ENCODE measurements at regions not wholly inside any gene's neighbourhood (a gene's known extent, or its start where the extent isn't known, plus 50 kb on each side); places are given as distances from the start of the nearest gene placed in this dataset.

DNA sequence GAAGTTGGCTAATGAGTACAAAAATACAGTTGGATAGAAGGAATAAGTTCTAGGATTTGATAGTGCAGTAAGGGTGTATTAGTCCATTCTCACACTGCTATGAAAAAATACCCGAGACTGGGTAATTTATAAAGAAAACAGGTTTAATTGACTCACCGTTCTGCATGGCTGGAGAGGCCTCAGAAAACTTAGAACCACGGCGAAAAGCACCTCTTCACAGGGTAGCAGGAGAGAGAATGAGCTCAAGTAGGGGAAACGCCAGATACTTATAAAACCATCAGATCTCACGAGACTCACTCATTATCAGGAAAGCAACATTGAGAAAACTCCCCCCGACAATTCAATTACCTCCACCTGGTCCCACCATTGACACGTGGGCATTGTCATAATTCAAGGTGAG is 483.3 kb downstream of the TUSC7 start:
- Histone ChIP-seq H3K9me3 (ENCODE audit: low read depth) (no peaks in the 10 kb centered on the region), H2AFZ (no peak overlapping the region), H4K20me1 (ENCODE audit: insufficient read depth) (no peaks in the 10 kb centered on the region), H3K36me3 (ENCODE audit: low read depth) (no peaks in the 10 kb centered on the region), H3K27ac (no peak overlapping the region), H3K9me2 (ENCODE audit: insufficient read depth) (no peaks in the 10 kb centered on the region), H3K79me2 (ENCODE audit: insufficient read depth) (no peaks in the 10 kb centered on the region), H3K4me2 (ENCODE audit: unreplicated experiment) (no peak overlapping the region), H3F3A (ENCODE audit: insufficient read depth) (no peaks in the 10 kb centered on the region), H3K27me3 (replicated peaks; ENCODE audit: insufficient read depth) (no peaks in the 10 kb centered on the region), H3K9ac (no peak overlapping the region), H3K4me3 (no peak overlapping the region), H3K4me1 (ENCODE audit: insufficient read depth) (no peaks in the 10 kb centered on the region)
- in situ Hi-C loops (cut with MboI) = no loop called here
- 68 to 74% methylated on average over 8 of the region's 8 CpGs for WGBS, 2 experiments (ENCODE audit: low coverage in 1 of 2, low lambda C conversion rate in 2 of 2, missing lambda C conversion rate in 2 of 2)
- TF ChIP-seq EZH2 (IDR thresholded peaks at IDR 0.05; ENCODE audit: insufficient read depth, poor library complexity, severe bottlenecking) (no peak), EZH2phosphoT487 (IDR thresholded peaks at IDR 0.05; ENCODE audit: insufficient read depth, low read depth) (no peak)
- DNase-seq = no peak

DNA sequence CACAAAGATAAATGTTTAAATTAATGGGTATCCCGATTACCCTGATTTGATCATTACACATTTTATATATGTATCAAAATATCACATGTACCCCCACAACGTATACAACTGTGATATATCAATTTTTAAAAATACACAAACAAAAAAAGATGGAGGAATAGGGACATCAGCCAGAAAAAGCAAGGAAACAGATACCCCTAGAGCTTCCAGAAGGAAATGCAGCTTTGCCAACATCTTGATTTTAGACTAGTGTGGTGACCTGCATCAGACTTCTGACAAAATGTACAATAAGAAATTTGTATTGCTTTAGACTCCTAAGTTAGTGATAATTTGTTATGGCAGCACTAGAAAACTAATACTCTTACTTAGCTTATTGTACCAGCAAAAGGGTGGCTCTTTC is 483.8 kb downstream of the TUSC7 start:
- H4K20me1 ChIP-seq (ENCODE audit: insufficient read depth) = no peaks in the 10 kb centered on the region
- no peak for TF ChIP-seq EZH2phosphoT487 (IDR thresholded peaks at IDR 0.05; ENCODE audit: insufficient read depth, low read depth)
- no peak for TF ChIP-seq EZH2 (IDR thresholded peaks at IDR 0.05; ENCODE audit: insufficient read depth, poor library complexity, severe bottlenecking)
- WGBS, 2 experiments (ENCODE audit: low coverage in 1 of 2, low lambda C conversion rate in 2 of 2, missing lambda C conversion rate in 2 of 2) = 54 to 61% methylated on average over 2 of the region's 2 CpGs

DNA sequence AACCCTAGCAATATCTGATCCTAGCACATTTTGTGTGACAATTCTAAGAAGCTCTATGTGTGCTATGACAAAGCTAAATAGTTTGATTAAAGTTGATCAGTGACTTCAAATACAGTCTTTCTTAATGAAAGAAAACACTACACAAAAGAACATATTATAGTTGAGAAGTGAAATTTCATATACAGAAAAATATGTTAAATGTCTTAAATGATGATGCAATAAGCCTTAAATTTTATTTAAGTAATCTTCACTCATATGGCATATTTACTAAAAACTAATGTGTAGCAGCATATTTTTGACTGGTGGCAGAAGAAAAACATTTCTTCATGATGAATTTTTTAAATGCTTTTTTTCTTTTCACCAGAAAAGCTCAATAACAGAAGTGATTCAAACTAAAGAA is 485.5 kb downstream of the TUSC7 start:
- in situ Hi-C loops (cut with MboI) = no loop called here
- Histone ChIP-seq H3K9ac (no peak overlapping the region), H3F3A (ENCODE audit: insufficient read depth) (no peaks in the 10 kb centered on the region), H3K36me3 (ENCODE audit: low read depth) (no peaks in the 10 kb centered on the region), H3K9me3 (ENCODE audit: low read depth) (no peaks in the 10 kb centered on the region), H3K27me3 (replicated peaks; ENCODE audit: insufficient read depth) (no peaks in the 10 kb centered on the region), H3K27ac (no peak overlapping the region), H3K9me2 (ENCODE audit: insufficient read depth) (no peaks in the 10 kb centered on the region), H4K20me1 (ENCODE audit: insufficient read depth) (no peaks in the 10 kb centered on the region), H2AFZ (no peak overlapping the region), H3K79me2 (ENCODE audit: insufficient read depth) (no peaks in the 10 kb centered on the region), H3K4me3 (no peak overlapping the region), H3K4me2 (ENCODE audit: unreplicated experiment) (no peak overlapping the region), H3K4me1 (ENCODE audit: insufficient read depth) (no peaks in the 10 kb centered on the region)
- no peak for TF ChIP-seq EZH2phosphoT487 (IDR thresholded peaks at IDR 0.05; ENCODE audit: insufficient read depth, low read depth)
- no peak for TF ChIP-seq EZH2 (IDR thresholded peaks at IDR 0.05; ENCODE audit: insufficient read depth, poor library complexity, severe bottlenecking)
- no peak for DNase-seq

More for the DNA sequence above, 483.8 kb downstream of the TUSC7 start:
- Histone ChIP-seq H3K36me3 (ENCODE audit: low read depth) (no peaks in the 10 kb centered on the region), H3K4me1 (ENCODE audit: insufficient read depth) (no peaks in the 10 kb centered on the region), H3K79me2 (ENCODE audit: insufficient read depth) (no peaks in the 10 kb centered on the region), H3F3A (ENCODE audit: insufficient read depth) (no peaks in the 10 kb centered on the region), H3K4me3 (no peak overlapping the region), H3K9me2 (ENCODE audit: insufficient read depth) (no peaks in the 10 kb centered on the region), H3K4me2 (ENCODE audit: unreplicated experiment) (no peak overlapping the region), H3K9ac (no peak overlapping the region), H3K27ac (no peak overlapping the region), H2AFZ (no peak overlapping the region), H3K9me3 (ENCODE audit: low read depth) (no peaks in the 10 kb centered on the region), H3K27me3 (replicated peaks; ENCODE audit: insufficient read depth) (no peaks in the 10 kb centered on the region)
- peak; percentile 38 for DNase-seq
- in situ Hi-C loops (cut with MboI) = no loop called here

DNA sequence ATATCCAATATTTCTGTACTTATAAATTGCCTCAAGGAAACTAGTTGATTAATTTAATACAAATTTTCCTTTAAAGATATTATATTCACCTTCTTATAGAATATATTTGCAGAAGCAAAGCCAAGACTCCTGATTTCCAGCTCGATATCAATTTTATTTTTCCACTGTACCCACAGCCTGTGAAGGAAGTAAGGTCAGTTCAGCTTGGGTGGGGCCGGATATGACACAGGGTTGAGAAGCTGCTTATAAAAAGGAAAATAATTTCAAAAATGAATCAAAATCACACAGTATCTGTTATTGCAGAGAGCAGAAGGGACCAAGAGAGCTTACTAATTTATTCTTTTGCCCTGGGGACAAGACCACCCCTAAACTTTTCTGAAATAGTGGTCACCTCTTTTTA is 491.4 kb downstream of the TUSC7 start:
- no peaks in the 10 kb centered on the region for H3K79me2 ChIP-seq (ENCODE audit: insufficient read depth)
- no peaks in the 10 kb centered on the region for H4K20me1 ChIP-seq (ENCODE audit: insufficient read depth)
- no peaks in the 10 kb centered on the region for H3K27me3 ChIP-seq (replicated peaks; ENCODE audit: insufficient read depth)
- H2AFZ ChIP-seq = no peak overlapping the region
- H3K9me2 ChIP-seq (ENCODE audit: insufficient read depth) = no peaks in the 10 kb centered on the region
- 62 to 70% methylated on average over 2 of the region's 2 CpGs for WGBS, 2 experiments (ENCODE audit: low coverage in 1 of 2, low lambda C conversion rate in 2 of 2, missing lambda C conversion rate in 2 of 2)
- DNase-seq = peak; percentile 7
- H3K9ac ChIP-seq = no peak overlapping the region
- H3K4me2 ChIP-seq (ENCODE audit: unreplicated experiment) = no peak overlapping the region
- in situ Hi-C loops (cut with MboI) = no loop called here
- H3K4me1 ChIP-seq (ENCODE audit: insufficient read depth) = no peaks in the 10 kb centered on the region
- no peak for TF ChIP-seq EZH2phosphoT487 (IDR thresholded peaks at IDR 0.05; ENCODE audit: insufficient read depth, low read depth)
- no peak for TF ChIP-seq EZH2 (IDR thresholded peaks at IDR 0.05; ENCODE audit: insufficient read depth, poor library complexity, severe bottlenecking)
- no peaks in the 10 kb centered on the region for H3K9me3 ChIP-seq (ENCODE audit: low read depth)
- no peak overlapping the region for H3K4me3 ChIP-seq
- H3F3A ChIP-seq (ENCODE audit: insufficient read depth) = no peaks in the 10 kb centered on the region
- no peak overlapping the region for H3K27ac ChIP-seq
- no peaks in the 10 kb centered on the region for H3K36me3 ChIP-seq (ENCODE audit: low read depth)

All from GM23248 (cell line).